ENCODE measurements at regions not wholly inside any gene's neighbourhood (a gene's known extent, or its start where the extent isn't known, plus 50 kb on each side); places are given as distances from the start of the nearest gene placed in this dataset.

- TF ChIP-seq POLR2A (IDR thresholded peaks at IDR 0.05; ENCODE audit: low read depth, low read length) (no peak), CTCF (IDR thresholded peaks at IDR 0.05 in 2 of 3, conservative IDR thresholded peaks at IDR 0.05 in 1 of 3; ENCODE audit: control insufficient read depth in 2 of 3, extremely low read depth in 1 of 3, insufficient read depth in 1 of 3, low read depth in 3 of 3, low read length in 3 of 3) (no peak), HDGF (IDR thresholded peaks at IDR 0.05) (no peak), NBN (IDR thresholded peaks at IDR 0.05) (no peak), EGR1 (IDR thresholded peaks at IDR 0.05; ENCODE audit: borderline replicate concordance in 1 of 2, low read depth in 2 of 2, low read length in 2 of 2) (no peak), MYC (IDR thresholded peaks at IDR 0.05; ENCODE audit: insufficient read depth, insufficient read length, insufficient replicate concordance, low read length, severe bottlenecking) (no peak), SUZ12 (IDR thresholded peaks at IDR 0.05; ENCODE audit: unreplicated experiment) (no peak), SP1 (IDR thresholded peaks at IDR 0.05; ENCODE audit: low read depth, low read length) (no peak)
These were observed 620.9 kb downstream of the TNS3 start for GRCh38 chr7:46960970-46961369.
